ENCODE measurements at regions not wholly inside any gene's neighbourhood (a gene's known extent, or its start where the extent isn't known, plus 50 kb on each side); places are given as distances from the start of the nearest gene placed in this dataset.

DNA sequence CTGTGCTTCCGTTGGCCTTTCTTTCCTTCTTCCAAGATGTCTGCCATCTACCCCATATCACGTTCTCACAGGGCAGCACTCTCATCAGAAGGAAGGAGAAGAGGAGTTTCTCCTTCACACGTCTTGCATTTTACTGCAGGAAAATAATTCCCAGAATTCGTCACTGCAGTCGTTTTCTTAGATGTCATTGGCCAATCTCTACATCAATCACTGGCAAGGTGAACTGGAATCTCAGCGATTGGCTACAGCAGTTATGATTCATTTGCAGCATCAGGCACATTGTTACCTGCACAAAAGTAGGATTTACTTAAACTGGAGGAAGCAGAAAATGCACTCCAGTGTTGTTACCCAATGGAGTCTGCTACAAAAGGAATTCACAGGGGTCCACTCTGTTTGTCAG is 277.2 kb upstream of the RBFOX1 start:
- TF ChIP-seq, protein P1, sequence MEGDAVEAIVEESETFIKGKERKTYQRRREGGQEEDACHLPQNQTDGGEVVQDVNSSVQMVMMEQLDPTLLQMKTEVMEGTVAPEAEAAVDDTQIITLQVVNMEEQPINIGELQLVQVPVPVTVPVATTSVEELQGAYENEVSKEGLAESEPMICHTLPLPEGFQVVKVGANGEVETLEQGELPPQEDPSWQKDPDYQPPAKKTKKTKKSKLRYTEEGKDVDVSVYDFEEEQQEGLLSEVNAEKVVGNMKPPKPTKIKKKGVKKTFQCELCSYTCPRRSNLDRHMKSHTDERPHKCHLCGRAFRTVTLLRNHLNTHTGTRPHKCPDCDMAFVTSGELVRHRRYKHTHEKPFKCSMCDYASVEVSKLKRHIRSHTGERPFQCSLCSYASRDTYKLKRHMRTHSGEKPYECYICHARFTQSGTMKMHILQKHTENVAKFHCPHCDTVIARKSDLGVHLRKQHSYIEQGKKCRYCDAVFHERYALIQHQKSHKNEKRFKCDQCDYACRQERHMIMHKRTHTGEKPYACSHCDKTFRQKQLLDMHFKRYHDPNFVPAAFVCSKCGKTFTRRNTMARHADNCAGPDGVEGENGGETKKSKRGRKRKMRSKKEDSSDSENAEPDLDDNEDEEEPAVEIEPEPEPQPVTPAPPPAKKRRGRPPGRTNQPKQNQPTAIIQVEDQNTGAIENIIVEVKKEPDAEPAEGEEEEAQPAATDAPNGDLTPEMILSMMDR (conservative IDR thresholded peaks at IDR 0.05 in 1 of 2, IDR thresholded peaks at IDR 0.05 in 1 of 2; ENCODE audit: low read depth in 1 of 2, low read length in 2 of 2), result no peak
- TF ChIP-seq EZH2 (IDR thresholded peaks at IDR 0.05; ENCODE audit: low read length, missing control alignments), result no peak

Data from fibroblast of lung (primary cell).